Osteocyte (in vitro differentiated cells): ENCODE measurements at regions not wholly inside any gene's neighbourhood (a gene's known extent, or its start where the extent isn't known, plus 50 kb on each side); places are given as distances from the start of the nearest gene placed in this dataset.

Experiments used
- DNase-seq: peaks from one replicate; pipeline ENCODE4 v3.0.0; 2021; ENCODE audit warnings: mixed read lengths; ENCODE audit not compliant: unreplicated experiment; ENCODE audit errors: extremely low spot score
- H3K27ac Mint-ChIP-seq: one replicate; pipeline ENCODE4 v1.8.0; 2021; ENCODE audit warnings: mild to moderate bottlenecking, mixed read lengths; ENCODE audit not compliant: unreplicated experiment
- H3K27me3 Mint-ChIP-seq: one replicate; pipeline ENCODE4 v1.8.0; 2021; ENCODE audit warnings: mixed read lengths; ENCODE audit not compliant: unreplicated experiment
- H3K36me3 Mint-ChIP-seq: one replicate; pipeline ENCODE4 v1.8.0; 2021; ENCODE audit warnings: mixed read lengths; ENCODE audit not compliant: unreplicated experiment
- H3K4me1 Mint-ChIP-seq: one replicate; pipeline ENCODE4 v1.8.0; 2021; ENCODE audit warnings: mixed read lengths; ENCODE audit not compliant: unreplicated experiment
- H3K4me3 Mint-ChIP-seq: one replicate; pipeline ENCODE4 v1.8.0; 2021; ENCODE audit warnings: mild to moderate bottlenecking, moderate library complexity, mixed read lengths; ENCODE audit not compliant: unreplicated experiment
- H3K9me3 Mint-ChIP-seq: one replicate; pipeline ENCODE4 v1.8.0; 2021; ENCODE audit warnings: mixed read lengths; ENCODE audit not compliant: unreplicated experiment
- TF ChIP-seq, protein P1 (sequence below): fragments of 200-600 bp; sonication (generic); IDR thresholded peaks from 2 replicates; pipeline ENCODE4 v1.5.0; 2021; ENCODE audit warnings: antibody characterized with exemption, mild to moderate bottlenecking, moderate library complexity

DNA sequence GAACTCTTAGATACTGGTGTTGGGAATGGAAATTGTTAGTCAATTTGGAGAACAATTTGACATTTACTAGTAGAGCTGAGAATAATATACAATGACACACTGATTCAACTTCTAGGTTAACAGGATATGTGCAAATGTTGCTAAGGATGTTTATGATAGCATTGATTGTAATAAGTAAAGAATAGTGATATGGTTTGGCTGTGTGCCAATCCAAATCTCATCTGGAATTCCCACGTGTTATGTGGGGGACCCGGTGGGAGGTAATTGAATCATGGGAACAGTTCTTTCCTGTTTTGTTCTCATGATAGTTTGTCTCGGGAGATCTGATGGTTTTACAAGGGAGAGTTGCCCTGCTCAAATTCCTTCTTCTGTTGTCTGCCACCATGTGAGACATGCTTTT, 302.4 kb upstream of the TMPRSS15 start:
- no peak for DNase-seq
- TF ChIP-seq, protein P1, sequence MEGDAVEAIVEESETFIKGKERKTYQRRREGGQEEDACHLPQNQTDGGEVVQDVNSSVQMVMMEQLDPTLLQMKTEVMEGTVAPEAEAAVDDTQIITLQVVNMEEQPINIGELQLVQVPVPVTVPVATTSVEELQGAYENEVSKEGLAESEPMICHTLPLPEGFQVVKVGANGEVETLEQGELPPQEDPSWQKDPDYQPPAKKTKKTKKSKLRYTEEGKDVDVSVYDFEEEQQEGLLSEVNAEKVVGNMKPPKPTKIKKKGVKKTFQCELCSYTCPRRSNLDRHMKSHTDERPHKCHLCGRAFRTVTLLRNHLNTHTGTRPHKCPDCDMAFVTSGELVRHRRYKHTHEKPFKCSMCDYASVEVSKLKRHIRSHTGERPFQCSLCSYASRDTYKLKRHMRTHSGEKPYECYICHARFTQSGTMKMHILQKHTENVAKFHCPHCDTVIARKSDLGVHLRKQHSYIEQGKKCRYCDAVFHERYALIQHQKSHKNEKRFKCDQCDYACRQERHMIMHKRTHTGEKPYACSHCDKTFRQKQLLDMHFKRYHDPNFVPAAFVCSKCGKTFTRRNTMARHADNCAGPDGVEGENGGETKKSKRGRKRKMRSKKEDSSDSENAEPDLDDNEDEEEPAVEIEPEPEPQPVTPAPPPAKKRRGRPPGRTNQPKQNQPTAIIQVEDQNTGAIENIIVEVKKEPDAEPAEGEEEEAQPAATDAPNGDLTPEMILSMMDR: no peak
- peaks cover 11% of the 10 kb centered on the region for H3K9me3 Mint-ChIP-seq
- H3K36me3 Mint-ChIP-seq: no peaks in the 10 kb centered on the region
- H3K27me3 Mint-ChIP-seq: no peaks in the 10 kb centered on the region
- no peak overlapping the region for H3K4me3 Mint-ChIP-seq
- H3K4me1 Mint-ChIP-seq: peaks cover 8% of the 10 kb centered on the region
- H3K27ac Mint-ChIP-seq: no peak overlapping the region

DNA sequence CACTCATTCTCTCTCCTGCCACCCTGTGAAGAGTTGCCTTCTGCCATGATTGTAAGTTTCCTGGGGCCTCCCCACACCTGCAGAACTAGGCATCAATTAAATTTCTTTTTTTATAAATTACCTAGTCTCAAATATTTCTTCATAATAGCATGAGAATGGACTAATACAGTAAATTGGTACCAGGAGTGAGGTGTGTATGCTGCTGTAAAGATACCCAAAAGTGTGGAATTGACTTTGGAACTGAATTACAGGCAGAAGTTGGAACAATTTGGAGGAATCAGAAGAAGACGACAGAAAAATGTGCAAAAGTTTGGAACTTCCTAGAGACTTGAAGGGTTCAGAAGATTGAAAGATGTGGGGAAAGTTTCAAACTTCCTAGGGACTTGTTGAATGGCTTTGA, 308.1 kb upstream of the TMPRSS15 start:
- H3K27me3 Mint-ChIP-seq: no peaks in the 10 kb centered on the region
- DNase-seq: no peak
- H3K4me3 Mint-ChIP-seq: no peak overlapping the region
- peaks cover 2% of the 10 kb centered on the region for H3K4me1 Mint-ChIP-seq
- H3K36me3 Mint-ChIP-seq: no peaks in the 10 kb centered on the region
- TF ChIP-seq, protein P1: no peak
- no peak overlapping the region for H3K27ac Mint-ChIP-seq
- peaks cover 16% of the 10 kb centered on the region for H3K9me3 Mint-ChIP-seq

DNA sequence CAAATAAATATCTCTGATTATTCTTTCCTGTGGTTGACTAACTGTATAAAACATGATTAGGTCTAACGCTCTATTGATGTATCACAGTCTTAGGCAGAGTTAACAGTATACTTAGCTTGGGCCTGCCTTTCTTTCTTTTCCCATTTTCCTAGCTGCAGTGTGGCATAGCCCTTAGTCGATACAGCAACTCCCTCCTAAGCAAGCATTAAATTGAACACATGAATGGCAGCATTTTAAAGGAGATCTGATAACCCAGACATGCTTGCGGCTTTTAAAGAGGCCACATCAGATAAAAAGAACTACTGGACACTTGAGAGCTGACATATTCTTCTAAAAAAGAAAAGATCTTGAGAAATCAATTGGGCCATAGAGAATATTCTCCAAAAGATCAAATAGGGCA, 312.0 kb upstream of the TMPRSS15 start:
- TF ChIP-seq, protein P1: no peak
- H3K27ac Mint-ChIP-seq: no peak overlapping the region
- H3K4me1 Mint-ChIP-seq: peaks cover 2% of the 10 kb centered on the region
- no peak overlapping the region for H3K4me3 Mint-ChIP-seq
- no peaks in the 10 kb centered on the region for H3K36me3 Mint-ChIP-seq
- no peaks in the 10 kb centered on the region for H3K27me3 Mint-ChIP-seq
- H3K9me3 Mint-ChIP-seq: peaks cover 11% of the 10 kb centered on the region
- no peak for DNase-seq

DNA sequence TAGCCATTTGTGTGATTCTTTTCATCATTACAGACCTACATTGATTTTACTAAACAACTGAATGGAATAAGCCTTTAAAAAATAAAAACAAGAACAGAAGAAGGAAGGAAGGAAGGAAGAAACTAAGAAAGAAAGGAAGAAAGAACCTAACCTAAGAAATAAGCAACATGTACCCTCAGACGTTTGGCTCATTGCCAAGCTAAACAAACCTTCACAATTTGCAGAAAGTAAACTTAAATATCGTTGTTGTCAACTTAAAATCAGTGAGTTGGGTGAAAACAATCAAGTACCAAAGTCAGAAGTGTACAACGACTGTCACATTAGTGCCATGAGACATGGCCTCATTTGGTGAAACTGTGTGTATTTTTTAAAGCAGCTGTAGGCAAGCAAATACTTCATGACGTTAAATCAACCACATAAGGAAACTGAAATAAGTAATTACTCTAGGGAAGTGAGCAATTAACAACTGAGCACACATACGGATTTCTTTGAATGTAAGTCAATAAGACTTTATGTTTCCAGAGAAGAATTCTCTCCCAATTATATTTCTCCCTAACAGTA, 313.1 kb upstream of the TMPRSS15 start:
- Mint-ChIP-seq H3K4me3 (no peak overlapping the region), H3K27me3 (no peaks in the 10 kb centered on the region), H3K36me3 (no peaks in the 10 kb centered on the region), H3K27ac (no peak overlapping the region), H3K9me3 (peaks cover 6% of the 10 kb centered on the region), H3K4me1 (peaks cover 2% of the 10 kb centered on the region)
- TF ChIP-seq, protein P1: no peak
- no peak for DNase-seq

DNA sequence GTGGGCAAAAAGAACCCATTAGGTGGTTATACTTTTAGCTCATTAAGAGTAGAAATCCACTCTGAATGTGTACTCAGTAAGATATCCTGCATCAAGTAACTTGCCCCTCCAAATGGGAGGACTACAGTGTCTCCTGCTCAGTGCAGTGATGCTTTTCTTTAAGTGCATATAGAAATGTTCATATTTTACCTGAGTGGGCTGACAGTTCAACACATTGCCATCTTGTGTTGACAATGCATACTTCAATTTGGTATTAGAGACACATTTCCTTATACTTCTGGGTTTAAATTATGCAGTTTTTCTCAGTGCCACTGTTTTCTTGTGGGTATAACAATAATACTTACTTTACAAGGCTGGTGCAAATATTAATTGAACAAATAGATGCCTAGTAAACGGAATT, 318.6 kb upstream of the TMPRSS15 start:
- H3K27me3 Mint-ChIP-seq: no peaks in the 10 kb centered on the region
- H3K36me3 Mint-ChIP-seq: no peaks in the 10 kb centered on the region
- no peaks in the 10 kb centered on the region for H3K9me3 Mint-ChIP-seq
- TF ChIP-seq, protein P1: peak; percentile 21
- H3K4me3 Mint-ChIP-seq: no peak overlapping the region
- no peaks in the 10 kb centered on the region for H3K4me1 Mint-ChIP-seq
- DNase-seq: no peak
- H3K27ac Mint-ChIP-seq: no peak overlapping the region
